Gastroesophageal sphincter (tissue), 4 donors: ENCODE measurements at regions not wholly inside any gene's neighbourhood (a gene's known extent, or its start where the extent isn't known, plus 50 kb on each side); places are given as distances from the start of the nearest gene placed in this dataset.

ENCODE experiments used
- ATAC-seq: fragments of 150-250 bp; one replicate; pipeline ENCODE4 v1.9.1; 2016; ENCODE audit warnings: mild to moderate bottlenecking, moderate library complexity
- H3K27ac ChIP-seq, 4 donors: fragments of 200-600 bp; sonication (generic) in 3 of 4; 1 replicate in 3 of 4; 2 replicates in 1 of 4; pipeline ENCODE4 v1.5.1; 2016 to 2019
- H3K27me3 ChIP-seq: fragments of 200-600 bp; sonication (generic); one replicate; pipeline ENCODE4 v1.5.1; 2019
- H3K36me3 ChIP-seq, 2 donors: fragments of 200-600 bp; sonication (generic); one replicate each; pipeline ENCODE4 v1.5.1; 2019; ENCODE audit warnings: control low read depth in 1 of 2
- H3K4me1 ChIP-seq, 3 donors: fragments of 200-600 bp; sonication (generic); 1 replicate in 2 of 3; 2 replicates in 1 of 3; pipeline ENCODE4 v1.5.1; 2016 to 2019; ENCODE audit warnings: control low read depth in 2 of 3
- H3K4me3 ChIP-seq, 2 donors: fragments of 200-600 bp; sonication (generic); one replicate each; pipeline ENCODE4 v1.5.1; 2019; ENCODE audit warnings: mild to moderate bottlenecking in 1 of 2, moderate library complexity in 1 of 2
- H3K9me3 ChIP-seq, 3 donors: fragments of 200-600 bp; sonication (generic); one replicate each; pipeline ENCODE4 v1.5.1; 2017 to 2019; ENCODE audit warnings: control low read depth in 2 of 3
- CTCF ChIP-seq, 4 experiments: fragments of 200-600 bp in 2 of 4; fragments of 450-650 bp in 2 of 4; sonication (generic) in 1 of 4; IDR thresholded peaks; one replicate each; pipeline ENCODE4 v1.5.1; 2017 to 2019; ENCODE audit warnings: antibody characterized with exemption in 4 of 4, mild to moderate bottlenecking in 2 of 4, moderate library complexity in 2 of 4
- EP300 ChIP-seq: sonication (generic); formaldehyde crosslinking; IDR thresholded peaks from one replicate; pipeline ENCODE4 v1.6.1; 2017; ENCODE audit warnings: antibody characterized with exemption, mild to moderate bottlenecking
- POLR2A ChIP-seq, 2 donors: fragments of 450-650 bp; IDR thresholded peaks; one replicate each; pipeline ENCODE4 v1.6.1; 2017; ENCODE audit warnings: antibody characterized with exemption in 2 of 2, mild to moderate bottlenecking in 2 of 2, moderate library complexity in 1 of 2
- POLR2AphosphoS5 ChIP-seq: sonication (generic); formaldehyde crosslinking; IDR thresholded peaks from one replicate; pipeline ENCODE4 v1.6.1; 2017; ENCODE audit warnings: antibody characterized with exemption
- WGBS, 2 donors: methylation state at CpG; one replicate each; pipeline ENCODE4 v1.1.5; 2018; ENCODE audit warnings: low coverage in 1 of 2; 5-methylcytosine and 5-hydroxymethylcytosine counted together

- TF ChIP-seq POLR2A (IDR thresholded peaks at IDR 0.05) = no peak
- TF ChIP-seq POLR2AphosphoS5 = no peak
- no peak for TF ChIP-seq CTCF (IDR thresholded peaks at IDR 0.05)
- TF ChIP-seq EP300 = no peak
- no peaks in the 10 kb centered on the region for H3K4me1 ChIP-seq
- H3K27me3 ChIP-seq = no peaks in the 10 kb centered on the region
- no peaks in the 10 kb centered on the region for H3K36me3 ChIP-seq
- H3K4me3 ChIP-seq = no peak overlapping the region
- H3K9me3 ChIP-seq = no peaks in the 10 kb centered on the region
- no peak overlapping the region for H3K27ac ChIP-seq
- ATAC-seq = no peak
Measured at GRCh38 chr3:88462230-88462629, 312.5 kb downstream of the C3orf38 start.

GRCh38 chr3:88467191-88467590, 317.4 kb downstream of the C3orf38 start:
- TF ChIP-seq EP300 (no peak), POLR2AphosphoS5 (no peak), POLR2A (IDR thresholded peaks at IDR 0.05) (no peak), CTCF (IDR thresholded peaks at IDR 0.05) (no peak)
- H3K27me3 ChIP-seq = no peaks in the 10 kb centered on the region
- H3K4me1 ChIP-seq = no peaks in the 10 kb centered on the region
- H3K27ac ChIP-seq = no peak overlapping the region
- H3K36me3 ChIP-seq = no peaks in the 10 kb centered on the region
- no peak for ATAC-seq
- WGBS, 2 donors = 77 to 93% methylated on average over 3 to 5 of the region's 5 CpGs
- no peaks in the 10 kb centered on the region for H3K9me3 ChIP-seq
- H3K4me3 ChIP-seq = no peak overlapping the region

DNA sequence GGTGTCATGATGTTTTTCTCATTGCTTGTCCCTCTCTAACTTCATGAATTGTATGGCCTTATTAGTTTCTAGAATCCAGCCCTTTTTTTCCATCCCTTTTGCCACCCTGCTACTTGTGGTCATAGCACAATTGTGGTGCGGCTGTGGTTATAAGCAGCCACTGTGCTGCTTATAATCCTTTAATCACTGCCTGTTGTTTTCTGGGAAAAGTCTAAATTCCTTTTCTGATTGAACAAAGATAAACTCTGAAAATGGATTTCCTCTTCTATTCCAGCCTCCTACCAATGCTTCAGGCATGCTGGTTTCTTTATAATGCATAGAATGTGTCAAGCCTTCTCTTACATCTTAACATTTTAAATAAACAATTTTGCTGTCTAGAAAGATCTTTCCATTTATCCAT, 319.5 kb downstream of the C3orf38 start:
- Histone ChIP-seq H3K36me3 (no peaks in the 10 kb centered on the region), H3K4me3 (no peak overlapping the region), H3K27ac (no peak overlapping the region), H3K9me3 (no peaks in the 10 kb centered on the region), H3K4me1 (no peaks in the 10 kb centered on the region), H3K27me3 (no peaks in the 10 kb centered on the region)
- WGBS, 2 donors = 73 to 88% methylated on average over 1 of the region's 1 CpG
- TF ChIP-seq CTCF (IDR thresholded peaks at IDR 0.05) (no peak), POLR2A (IDR thresholded peaks at IDR 0.05) (no peak), POLR2AphosphoS5 (no peak), EP300 (no peak)
- no peak for ATAC-seq

DNA sequence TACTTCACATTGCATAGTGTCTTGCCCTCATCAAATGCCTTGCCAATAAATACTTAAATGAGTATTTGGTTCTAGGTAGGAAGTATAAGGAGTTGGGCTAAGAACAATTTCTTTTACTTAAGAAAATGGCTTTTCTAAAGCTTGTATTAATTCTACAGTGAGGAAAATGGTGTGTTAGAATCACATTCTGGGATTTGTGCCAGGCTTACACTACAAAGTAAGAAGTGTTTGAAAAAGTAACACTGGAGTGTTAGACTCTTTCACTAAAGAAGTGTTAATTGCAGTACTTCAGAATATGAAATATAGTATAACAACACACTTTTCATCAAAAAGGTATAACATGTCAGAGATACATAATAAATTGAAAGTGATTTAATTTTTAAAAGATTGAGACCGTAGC, 328.7 kb downstream of the C3orf38 start:
- no peaks in the 10 kb centered on the region for H3K4me1 ChIP-seq
- no peaks in the 10 kb centered on the region for H3K27me3 ChIP-seq
- no peak overlapping the region for H3K4me3 ChIP-seq
- ATAC-seq = no peak
- 32 to 50% methylated on average over 1 of the region's 1 CpG for WGBS, 2 donors
- no peak overlapping the region for H3K27ac ChIP-seq
- TF ChIP-seq CTCF (IDR thresholded peaks at IDR 0.05) = no peak
- no peak for TF ChIP-seq POLR2A (IDR thresholded peaks at IDR 0.05)
- TF ChIP-seq POLR2AphosphoS5 = no peak
- TF ChIP-seq EP300 = no peak
- no peaks in the 10 kb centered on the region for H3K36me3 ChIP-seq
- no peaks in the 10 kb centered on the region for H3K9me3 ChIP-seq

- H3K4me1 ChIP-seq = no peaks in the 10 kb centered on the region
- no peak for ATAC-seq
- no peaks in the 10 kb centered on the region for H3K27me3 ChIP-seq
- no peaks in the 10 kb centered on the region for H3K9me3 ChIP-seq
- H3K27ac ChIP-seq = no peak overlapping the region
- no peaks in the 10 kb centered on the region for H3K36me3 ChIP-seq
- no peak for TF ChIP-seq POLR2AphosphoS5
- no peak for TF ChIP-seq POLR2A (IDR thresholded peaks at IDR 0.05)
- TF ChIP-seq CTCF (IDR thresholded peaks at IDR 0.05) = no peak
- no peak for TF ChIP-seq EP300
- whole genome bisulfite sequencing, 2 donors = 60 to 75% methylated on average over 3 of the region's 3 CpGs
- H3K4me3 ChIP-seq = no peak overlapping the region
Measured at GRCh38 chr3:88480822-88481221, 331.1 kb downstream of the C3orf38 start.
